VCaP (cell line): ENCODE measurements at regions not wholly inside any gene's neighbourhood (a gene's known extent, or its start where the extent isn't known, plus 50 kb on each side); places are given as distances from the start of the nearest gene placed in this dataset.
"Not testable (repeated sequence)": the region's sequence is repeated elsewhere in the genome, so short reads cannot be mapped to it uniquely, and the experiment has no call there.

Experiments used
- H3K27ac ChIP-seq: fragments of 450-650 bp; 2 replicates; pipeline ENCODE4 v1.5.1; 2017
- CTCF ChIP-seq: fragments of 450-650 bp; conservative IDR thresholded peaks from 2 replicates; pipeline ENCODE4 v1.5.1; 2017; ENCODE audit warnings: mild to moderate bottlenecking, moderate library complexity

GRCh38 chr9:17083258-17083657, 51.6 kb upstream of the CNTLN start:
- no peak for TF ChIP-seq CTCF

GRCh38 chr9:17082343-17083064, 52.3 kb upstream of the CNTLN start:
- H3K27ac ChIP-seq, result peak overlapping the region; percentile 11; the same call in 1 of the 2 replicates
- 0 out of 2 replicates have a peak, but pooled peaks have one; percentile 9 for TF ChIP-seq CTCF

More at GRCh38 chr9:17083258-17083657, 51.6 kb upstream of the CNTLN start:
- no peak overlapping the region for H3K27ac ChIP-seq

- H3K27ac ChIP-seq, result peak overlapping the region; percentile 7; the same call in 1 of the 2 replicates
- no peak for TF ChIP-seq CTCF
Observed at GRCh38 chr9:17081814-17082213, 53.0 kb upstream of the CNTLN start.

- TF ChIP-seq CTCF, result no peak
- H3K27ac ChIP-seq, result peak overlapping the region; percentile 7; the same call in 1 of the 2 replicates
Observed at GRCh38 chr9:17081351-17081750, 53.5 kb upstream of the CNTLN start.

GRCh38 chr9:17075758-17076485, 58.9 kb upstream of the CNTLN start:
- peak; percentile 35; the same call in 1 of the 2 replicates for TF ChIP-seq CTCF
- no peak overlapping the region for H3K27ac ChIP-seq

- H3K27ac ChIP-seq, result no peak overlapping the region
- no peak for TF ChIP-seq CTCF
Observed at GRCh38 chr9:17075146-17075757, 59.6 kb upstream of the CNTLN start.

GRCh38 chr9:17072563-17072962, 62.3 kb upstream of the CNTLN start:
- H3K27ac ChIP-seq, result not testable (repeated sequence)
